ENCODE measurements at regions not wholly inside any gene's neighbourhood (a gene's known extent, or its start where the extent isn't known, plus 50 kb on each side); places are given as distances from the start of the nearest gene placed in this dataset.

DNA sequence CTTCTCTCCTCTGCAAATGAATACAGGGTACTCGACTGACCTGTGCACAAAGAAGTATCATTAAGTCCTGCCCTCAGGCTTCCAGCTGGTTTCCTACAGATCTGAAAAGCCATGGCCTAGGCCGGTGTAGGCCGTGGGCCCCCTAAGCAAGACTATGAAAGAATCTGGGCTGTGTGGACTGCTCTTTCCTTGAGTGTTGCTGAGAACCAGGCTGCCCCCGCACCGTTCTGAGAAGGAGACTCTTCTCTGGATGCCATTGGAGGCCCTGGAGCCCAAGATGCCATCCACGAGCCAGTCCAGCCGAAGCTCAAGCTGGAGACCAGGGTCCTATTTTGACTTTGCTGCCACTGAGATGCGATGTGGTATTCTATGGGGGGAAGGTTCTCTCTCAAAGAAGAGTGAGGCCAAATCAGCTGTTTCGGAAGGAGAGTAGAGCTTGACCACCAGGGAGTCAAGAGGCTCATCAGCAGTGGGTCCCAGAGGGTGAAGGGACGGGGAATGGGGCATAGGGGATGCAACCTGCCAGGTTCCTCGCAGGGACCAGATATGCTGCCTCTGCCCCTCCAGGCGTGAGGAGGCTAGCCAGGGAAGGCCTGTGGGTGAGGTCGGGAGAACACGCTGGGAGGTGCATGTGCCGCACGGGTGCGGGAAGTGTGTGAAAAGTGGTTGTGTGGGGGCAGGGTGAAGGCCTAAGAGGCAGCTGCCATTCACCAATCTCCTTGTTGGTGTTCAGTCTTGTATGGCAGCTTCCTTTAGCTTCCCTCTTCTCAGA is 96.4 kb upstream of the B3GAT1 start:
- Histone ChIP-seq H3K27me3 (peaks cover 42% of the 10 kb centered on the region), H3K4me3 (no peak overlapping the region), H3K36me3 (no peaks in the 10 kb centered on the region), H3K9me3 (no peaks in the 10 kb centered on the region), H3K27ac (no peak overlapping the region), H3K4me1 (no peaks in the 10 kb centered on the region)
- TF ChIP-seq POLR2A (IDR thresholded peaks at IDR 0.05) (no peak), EP300 (IDR thresholded peaks at IDR 0.05) (no peak), POLR2AphosphoS5 (IDR thresholded peaks at IDR 0.05) (no peak)
- TF ChIP-seq, protein P1, sequence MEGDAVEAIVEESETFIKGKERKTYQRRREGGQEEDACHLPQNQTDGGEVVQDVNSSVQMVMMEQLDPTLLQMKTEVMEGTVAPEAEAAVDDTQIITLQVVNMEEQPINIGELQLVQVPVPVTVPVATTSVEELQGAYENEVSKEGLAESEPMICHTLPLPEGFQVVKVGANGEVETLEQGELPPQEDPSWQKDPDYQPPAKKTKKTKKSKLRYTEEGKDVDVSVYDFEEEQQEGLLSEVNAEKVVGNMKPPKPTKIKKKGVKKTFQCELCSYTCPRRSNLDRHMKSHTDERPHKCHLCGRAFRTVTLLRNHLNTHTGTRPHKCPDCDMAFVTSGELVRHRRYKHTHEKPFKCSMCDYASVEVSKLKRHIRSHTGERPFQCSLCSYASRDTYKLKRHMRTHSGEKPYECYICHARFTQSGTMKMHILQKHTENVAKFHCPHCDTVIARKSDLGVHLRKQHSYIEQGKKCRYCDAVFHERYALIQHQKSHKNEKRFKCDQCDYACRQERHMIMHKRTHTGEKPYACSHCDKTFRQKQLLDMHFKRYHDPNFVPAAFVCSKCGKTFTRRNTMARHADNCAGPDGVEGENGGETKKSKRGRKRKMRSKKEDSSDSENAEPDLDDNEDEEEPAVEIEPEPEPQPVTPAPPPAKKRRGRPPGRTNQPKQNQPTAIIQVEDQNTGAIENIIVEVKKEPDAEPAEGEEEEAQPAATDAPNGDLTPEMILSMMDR (IDR thresholded peaks at IDR 0.05): no peak
- ATAC-seq: no peak
- 81 to 92% methylated on average over 5 to 10 of the region's 17 CpGs for WGBS, 2 donors (ENCODE audit: low coverage in 1 of 2)

DNA sequence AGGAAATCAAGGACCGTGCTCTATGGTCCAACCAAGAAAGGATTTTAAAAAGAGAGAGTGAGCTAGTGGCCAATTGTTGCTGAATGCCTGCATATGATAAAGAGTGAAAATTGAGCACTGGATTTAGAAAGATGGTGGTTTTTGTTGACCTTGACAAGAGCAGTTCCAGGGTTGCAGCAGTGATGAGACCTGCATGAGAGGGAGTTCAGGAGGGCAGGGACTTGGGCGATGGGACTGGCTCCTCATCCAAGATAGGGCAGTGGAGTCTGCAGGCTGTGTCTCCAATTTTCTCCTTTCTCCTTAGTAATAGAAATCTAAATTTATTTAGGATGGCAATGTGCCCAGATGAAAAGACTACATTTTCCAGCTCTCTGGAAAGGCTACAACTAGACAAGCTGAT is 94.0 kb upstream of the B3GAT1 start:
- WGBS, 2 donors (ENCODE audit: low coverage in 1 of 2): 61 to 79% methylated on average over 2 of the region's 2 CpGs
- Histone ChIP-seq H3K27me3 (peaks cover 42% of the 10 kb centered on the region), H3K4me3 (no peak overlapping the region), H3K27ac (no peak overlapping the region), H3K36me3 (no peaks in the 10 kb centered on the region), H3K4me1 (no peaks in the 10 kb centered on the region), H3K9me3 (no peaks in the 10 kb centered on the region)
- no peak for ATAC-seq
- TF ChIP-seq POLR2A (IDR thresholded peaks at IDR 0.05) (no peak), POLR2AphosphoS5 (IDR thresholded peaks at IDR 0.05) (no peak), EP300 (IDR thresholded peaks at IDR 0.05) (no peak)
- TF ChIP-seq, protein P1 (IDR thresholded peaks at IDR 0.05): no peak

GRCh38 chr11:134505125-134505524 is 93.1 kb upstream of the B3GAT1 start:
- Histone ChIP-seq H3K4me1 (no peaks in the 10 kb centered on the region), H3K9me3 (no peaks in the 10 kb centered on the region), H3K4me3 (no peak overlapping the region), H3K27ac (no peak overlapping the region), H3K36me3 (no peaks in the 10 kb centered on the region), H3K27me3 (peaks cover 35% of the 10 kb centered on the region)
- no peak for TF ChIP-seq POLR2A (IDR thresholded peaks at IDR 0.05)
- TF ChIP-seq EP300 (IDR thresholded peaks at IDR 0.05): no peak
- TF ChIP-seq, protein P1 (IDR thresholded peaks at IDR 0.05): no peak
- no peak for TF ChIP-seq POLR2AphosphoS5 (IDR thresholded peaks at IDR 0.05)
- no peak for ATAC-seq
- 58 to 77% methylated on average over 2 to 3 of the region's 3 CpGs for WGBS, 2 donors (ENCODE audit: low coverage in 1 of 2)

DNA sequence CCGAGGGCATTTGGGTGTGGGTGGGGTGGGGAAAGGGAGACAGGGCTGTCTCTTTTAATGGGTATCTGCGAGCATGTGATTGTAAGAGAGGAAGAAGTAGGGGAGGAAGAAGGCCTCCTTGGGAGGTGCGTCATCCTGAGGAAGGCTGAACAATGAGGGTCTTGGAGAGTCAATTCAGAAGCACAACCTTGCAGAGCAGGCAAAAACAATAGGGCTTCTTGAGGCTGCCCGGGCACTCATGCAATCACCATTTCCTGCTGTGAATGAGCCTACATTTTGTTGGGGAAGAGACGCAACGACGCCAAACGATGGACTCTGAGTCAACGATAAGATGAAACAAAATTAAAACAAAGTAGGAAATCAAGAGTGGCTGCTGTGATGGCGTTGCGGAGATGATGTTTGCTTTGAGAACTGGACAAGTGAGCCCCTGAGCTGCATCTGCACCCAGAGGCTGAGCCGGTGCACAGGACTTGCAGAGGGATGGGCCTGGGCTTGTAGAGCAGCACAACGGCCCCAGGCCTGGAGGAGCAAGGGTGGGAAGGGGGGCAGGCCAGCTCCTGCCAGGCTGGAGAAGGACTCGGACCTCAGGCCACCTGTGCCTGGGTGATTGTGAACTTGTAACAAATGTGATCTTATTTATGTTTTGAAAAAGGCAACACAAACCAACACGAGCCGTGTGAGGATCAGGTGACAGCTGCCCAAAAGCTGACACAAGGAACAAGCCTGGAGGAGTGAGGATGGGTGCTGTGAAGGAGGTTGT is 92.3 kb upstream of the B3GAT1 start:
- Histone ChIP-seq H3K36me3 (no peaks in the 10 kb centered on the region), H3K27ac (no peak overlapping the region), H3K4me1 (no peaks in the 10 kb centered on the region), H3K9me3 (no peaks in the 10 kb centered on the region), H3K4me3 (no peak overlapping the region), H3K27me3 (peaks cover 33% of the 10 kb centered on the region)
- ATAC-seq: no peak
- no peak for TF ChIP-seq POLR2A (IDR thresholded peaks at IDR 0.05)
- 59 to 79% methylated on average over 5 to 15 of the region's 16 CpGs for WGBS, 2 donors (ENCODE audit: low coverage in 1 of 2)

DNA sequence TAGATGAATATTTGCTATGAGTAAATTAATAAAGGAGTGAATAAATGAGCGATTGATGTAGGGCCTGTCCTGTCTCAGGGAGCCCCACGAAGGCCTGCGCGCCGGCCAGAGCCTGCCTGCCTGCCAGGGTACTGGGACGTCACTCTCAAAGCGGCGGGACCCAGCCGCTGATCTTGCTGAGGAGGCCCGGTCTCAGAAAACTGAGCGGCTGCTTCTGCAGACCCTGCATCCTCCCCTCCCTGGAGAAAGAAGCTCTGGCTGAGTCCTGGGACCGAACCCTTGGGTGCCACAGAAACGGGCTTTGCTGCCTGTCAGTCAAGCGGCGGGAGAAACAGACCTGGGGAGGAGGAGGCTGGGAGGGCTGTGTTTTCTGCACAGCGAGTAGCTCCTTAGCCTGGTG is 91.6 kb upstream of the B3GAT1 start:
- H3K9me3 ChIP-seq: no peaks in the 10 kb centered on the region
- H3K36me3 ChIP-seq: no peaks in the 10 kb centered on the region
- ATAC-seq: no peak
- 90% methylated on average over 6 of the region's 16 CpGs; no CpG with 5 or more reads in 1 of the 2 donors for WGBS, 2 donors (ENCODE audit: low coverage in 1 of 2)
- H3K4me1 ChIP-seq: no peaks in the 10 kb centered on the region
- TF ChIP-seq POLR2AphosphoS5 (IDR thresholded peaks at IDR 0.05): no peak
- TF ChIP-seq POLR2A (IDR thresholded peaks at IDR 0.05): no peak
- no peak for TF ChIP-seq EP300 (IDR thresholded peaks at IDR 0.05)
- TF ChIP-seq, protein P1 (IDR thresholded peaks at IDR 0.05): no peak
- H3K4me3 ChIP-seq: no peak overlapping the region
- H3K27ac ChIP-seq: no peak overlapping the region
- peaks cover 33% of the 10 kb centered on the region for H3K27me3 ChIP-seq
